ENCODE measurements at regions not wholly inside any gene's neighbourhood (a gene's known extent, or its start where the extent isn't known, plus 50 kb on each side); places are given as distances from the start of the nearest gene placed in this dataset.

GRCh38 chr15:91578511-91578910 lies 275.0 kb upstream of the SLCO3A1 start:
- Histone ChIP-seq H3K4me1 (no peaks in the 10 kb centered on the region), H3K4me3 (no peak overlapping the region), H3K27me3 (no peaks in the 10 kb centered on the region), H3K27ac (no peak overlapping the region), H3K9me3 (no peaks in the 10 kb centered on the region), H3K36me3 (no peaks in the 10 kb centered on the region)
- TF ChIP-seq POLR2A (IDR thresholded peaks at IDR 0.05), result no peak
- no peak for TF ChIP-seq EP300 (IDR thresholded peaks at IDR 0.05)
- no peak for TF ChIP-seq CTCF (IDR thresholded peaks at IDR 0.05)
- no peak for DNase-seq (ENCODE audit: low spot score in 2 of 2)
- WGBS, 2 donors, result 87% methylated on average over 6 of the region's 6 CpGs

GRCh38 chr15:91584895-91585294 lies 268.6 kb upstream of the SLCO3A1 start:
- no peak for DNase-seq (ENCODE audit: low spot score in 2 of 2)
- no peaks in the 10 kb centered on the region for H3K27me3 ChIP-seq
- no peak overlapping the region for H3K27ac ChIP-seq
- H3K9me3 ChIP-seq, result no peaks in the 10 kb centered on the region
- no peak overlapping the region for H3K4me3 ChIP-seq
- WGBS, 2 donors, result 90 to 93% methylated on average over 3 of the region's 3 CpGs
- no peaks in the 10 kb centered on the region for H3K4me1 ChIP-seq
- TF ChIP-seq CTCF (IDR thresholded peaks at IDR 0.05) (no peak), EP300 (IDR thresholded peaks at IDR 0.05) (no peak), POLR2A (IDR thresholded peaks at IDR 0.05) (no peak)
- no peaks in the 10 kb centered on the region for H3K36me3 ChIP-seq

GRCh38 chr15:91586560-91586959 lies 266.9 kb upstream of the SLCO3A1 start:
- Histone ChIP-seq H3K36me3 (no peaks in the 10 kb centered on the region), H3K4me1 (no peaks in the 10 kb centered on the region), H3K4me3 (no peak overlapping the region), H3K9me3 (no peaks in the 10 kb centered on the region), H3K27me3 (no peaks in the 10 kb centered on the region), H3K27ac (no peak overlapping the region)
- TF ChIP-seq POLR2A (IDR thresholded peaks at IDR 0.05), result no peak
- TF ChIP-seq CTCF (IDR thresholded peaks at IDR 0.05), result no peak
- TF ChIP-seq EP300 (IDR thresholded peaks at IDR 0.05), result no peak
- 82% methylated on average over 4 of the region's 4 CpGs for WGBS, 2 donors
- no peak for DNase-seq (ENCODE audit: low spot score in 2 of 2)

- 91 to 100% methylated on average over 3 of the region's 3 CpGs for WGBS, 2 donors
- H3K4me3 ChIP-seq, result no peak overlapping the region
- H3K27me3 ChIP-seq, result no peaks in the 10 kb centered on the region
- no peaks in the 10 kb centered on the region for H3K9me3 ChIP-seq
- H3K27ac ChIP-seq, result no peak overlapping the region
- no peaks in the 10 kb centered on the region for H3K36me3 ChIP-seq
- TF ChIP-seq CTCF (IDR thresholded peaks at IDR 0.05) (no peak), EP300 (IDR thresholded peaks at IDR 0.05) (no peak), POLR2A (IDR thresholded peaks at IDR 0.05) (no peak)
- no peak for DNase-seq (ENCODE audit: low spot score in 2 of 2)
- H3K4me1 ChIP-seq, result no peaks in the 10 kb centered on the region
These were observed 264.1 kb upstream of the SLCO3A1 start for GRCh38 chr15:91589360-91589759.

GRCh38 chr15:91592567-91592966 lies 260.9 kb upstream of the SLCO3A1 start:
- TF ChIP-seq POLR2A (IDR thresholded peaks at IDR 0.05), result no peak
- no peak for TF ChIP-seq EP300 (IDR thresholded peaks at IDR 0.05)
- no peak for TF ChIP-seq CTCF (IDR thresholded peaks at IDR 0.05)
- no peak overlapping the region for H3K4me3 ChIP-seq
- no peak overlapping the region for H3K27ac ChIP-seq
- DNase-seq (ENCODE audit: low spot score in 2 of 2), result no peak
- no peaks in the 10 kb centered on the region for H3K36me3 ChIP-seq
- WGBS, 2 donors, result 41 to 50% methylated on average over 2 of the region's 2 CpGs
- H3K27me3 ChIP-seq, result peaks cover 0 to 2% of the 10 kb centered on the region in 2 donors
- H3K4me1 ChIP-seq, result no peaks in the 10 kb centered on the region
- H3K9me3 ChIP-seq, result no peaks in the 10 kb centered on the region
